NB4 (cell line): ENCODE measurements at regions not wholly inside any gene's neighbourhood (a gene's known extent, or its start where the extent isn't known, plus 50 kb on each side); places are given as distances from the start of the nearest gene placed in this dataset.

Experiments
- DNase-seq: peaks from one replicate; pipeline ENCODE4 v3.0.0; 2010; ENCODE audit warnings: low read depth
- H3K4me3 ChIP-seq: one replicate; pipeline ENCODE4 v1.5.1; 2011; ENCODE audit warnings: mild to moderate bottlenecking, low read depth, low read length, moderate library complexity
- MYC ChIP-seq: IDR thresholded peaks from 2 replicates; pipeline ENCODE4 v1.6.1; 2011; ENCODE audit warnings: low read depth, low read length
- POLR2A ChIP-seq: IDR thresholded peaks from 2 replicates; pipeline ENCODE4 v1.6.1; 2011; ENCODE audit warnings: mild to moderate bottlenecking; ENCODE audit not compliant: insufficient read length; ENCODE audit errors: extremely low read depth
- TF ChIP-seq, protein P1 (sequence below): IDR thresholded peaks from one replicate; pipeline ENCODE4 v1.5.1; 2012; ENCODE audit warnings: low read depth, low read length
- TF ChIP-seq, protein P2 (sequence below): IDR thresholded peaks from 2 replicates; pipeline ENCODE4 v1.6.1; 2011; ENCODE audit warnings: low read depth, low read length

DNA sequence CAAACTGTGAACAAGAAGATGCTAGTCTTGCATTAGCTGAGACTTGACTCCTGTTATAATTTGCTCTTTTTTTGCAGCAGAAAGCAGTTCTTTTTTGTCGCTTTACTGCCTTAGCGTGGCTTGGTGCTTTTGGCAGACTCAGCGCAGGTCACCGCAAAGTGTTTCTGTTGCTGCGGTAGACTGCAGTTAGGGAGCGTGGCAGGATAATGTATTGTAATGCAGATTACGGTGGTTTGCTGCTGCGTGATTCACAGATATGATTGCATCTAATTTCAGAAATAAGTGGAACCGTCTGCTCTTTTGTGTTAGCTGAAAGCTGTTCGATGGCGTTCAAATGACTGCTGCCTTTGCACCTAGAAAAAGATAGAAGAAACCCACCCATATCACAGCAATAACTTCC lies 131.6 kb upstream of the SATB2 start:
- no peak overlapping the region for H3K4me3 ChIP-seq
- no peak for DNase-seq
- no peak for TF ChIP-seq POLR2A
- TF ChIP-seq, protein P1, sequence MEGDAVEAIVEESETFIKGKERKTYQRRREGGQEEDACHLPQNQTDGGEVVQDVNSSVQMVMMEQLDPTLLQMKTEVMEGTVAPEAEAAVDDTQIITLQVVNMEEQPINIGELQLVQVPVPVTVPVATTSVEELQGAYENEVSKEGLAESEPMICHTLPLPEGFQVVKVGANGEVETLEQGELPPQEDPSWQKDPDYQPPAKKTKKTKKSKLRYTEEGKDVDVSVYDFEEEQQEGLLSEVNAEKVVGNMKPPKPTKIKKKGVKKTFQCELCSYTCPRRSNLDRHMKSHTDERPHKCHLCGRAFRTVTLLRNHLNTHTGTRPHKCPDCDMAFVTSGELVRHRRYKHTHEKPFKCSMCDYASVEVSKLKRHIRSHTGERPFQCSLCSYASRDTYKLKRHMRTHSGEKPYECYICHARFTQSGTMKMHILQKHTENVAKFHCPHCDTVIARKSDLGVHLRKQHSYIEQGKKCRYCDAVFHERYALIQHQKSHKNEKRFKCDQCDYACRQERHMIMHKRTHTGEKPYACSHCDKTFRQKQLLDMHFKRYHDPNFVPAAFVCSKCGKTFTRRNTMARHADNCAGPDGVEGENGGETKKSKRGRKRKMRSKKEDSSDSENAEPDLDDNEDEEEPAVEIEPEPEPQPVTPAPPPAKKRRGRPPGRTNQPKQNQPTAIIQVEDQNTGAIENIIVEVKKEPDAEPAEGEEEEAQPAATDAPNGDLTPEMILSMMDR, result no peak
- no peak for TF ChIP-seq MYC
- TF ChIP-seq, protein P2, sequence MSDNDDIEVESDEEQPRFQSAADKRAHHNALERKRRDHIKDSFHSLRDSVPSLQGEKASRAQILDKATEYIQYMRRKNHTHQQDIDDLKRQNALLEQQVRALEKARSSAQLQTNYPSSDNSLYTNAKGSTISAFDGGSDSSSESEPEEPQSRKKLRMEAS, result no peak

DNA sequence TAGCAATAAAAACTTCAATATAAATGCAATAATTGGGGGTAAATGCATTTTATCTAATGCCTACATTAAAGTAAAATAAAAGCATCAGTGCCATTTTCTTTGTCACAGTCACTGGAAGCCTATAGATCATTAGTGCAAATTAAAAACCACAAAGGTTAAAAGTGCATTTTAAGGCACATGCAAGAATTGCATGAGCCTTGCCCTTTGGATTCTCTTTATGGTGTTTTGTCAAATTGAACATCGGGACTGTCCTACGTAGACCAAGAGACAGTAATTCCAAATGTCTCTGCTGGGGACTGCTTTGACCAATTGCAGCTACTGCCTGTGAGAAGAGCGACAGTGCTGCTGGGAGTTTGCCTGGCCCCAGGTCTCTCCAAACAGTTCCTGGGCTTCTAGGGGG lies 130.3 kb upstream of the SATB2 start:
- H3K4me3 ChIP-seq, result no peak overlapping the region
- no peak for DNase-seq
- TF ChIP-seq, protein P1, result no peak
- TF ChIP-seq MYC (no peak), POLR2A (no peak)
- TF ChIP-seq, protein P2, result no peak

DNA sequence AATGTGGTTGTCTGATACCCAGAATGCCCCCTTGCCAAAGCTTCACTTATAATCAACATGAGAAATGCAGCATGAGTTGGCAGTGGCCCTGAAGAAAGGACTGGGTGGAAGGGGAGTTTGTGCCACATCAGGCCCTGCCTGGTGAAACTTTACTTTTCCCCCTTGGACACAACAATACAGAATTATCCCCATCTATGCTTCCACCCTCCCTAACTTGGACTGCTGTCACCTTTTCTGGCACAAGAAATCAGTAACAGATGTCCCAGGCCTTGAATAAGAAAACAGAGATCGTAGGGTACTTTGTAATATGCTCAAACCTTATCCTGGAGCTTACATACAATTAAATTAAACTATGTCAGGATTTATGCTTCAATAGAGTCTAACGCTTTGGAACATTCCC lies 128.9 kb upstream of the SATB2 start:
- no peak for DNase-seq
- TF ChIP-seq, protein P2, result no peak
- TF ChIP-seq MYC, result no peak
- TF ChIP-seq, protein P1, result no peak
- no peak for TF ChIP-seq POLR2A
- H3K4me3 ChIP-seq, result no peak overlapping the region

DNA sequence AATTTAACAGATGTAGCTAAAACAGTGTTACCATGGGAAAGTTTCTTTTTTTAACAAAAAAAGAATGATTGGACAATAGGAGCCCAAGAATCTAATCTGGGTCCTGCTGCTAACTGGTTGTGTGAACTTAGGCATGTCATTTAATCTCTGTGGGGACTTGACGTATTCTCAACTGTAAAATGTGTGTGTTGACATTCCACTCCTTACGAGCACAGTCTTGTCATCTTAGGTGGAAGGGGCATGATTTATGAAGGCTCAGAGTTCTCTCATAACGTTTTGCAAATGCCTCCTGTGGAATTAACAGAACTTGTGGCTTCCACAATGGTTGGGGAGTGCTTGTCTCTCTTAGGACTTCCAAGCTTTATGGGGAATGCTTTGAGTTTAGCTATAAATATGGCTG lies 125.9 kb upstream of the SATB2 start:
- TF ChIP-seq, protein P1, result no peak
- TF ChIP-seq MYC (no peak), POLR2A (no peak)
- TF ChIP-seq, protein P2, result no peak
- no peak for DNase-seq
- H3K4me3 ChIP-seq, result no peak overlapping the region

DNA sequence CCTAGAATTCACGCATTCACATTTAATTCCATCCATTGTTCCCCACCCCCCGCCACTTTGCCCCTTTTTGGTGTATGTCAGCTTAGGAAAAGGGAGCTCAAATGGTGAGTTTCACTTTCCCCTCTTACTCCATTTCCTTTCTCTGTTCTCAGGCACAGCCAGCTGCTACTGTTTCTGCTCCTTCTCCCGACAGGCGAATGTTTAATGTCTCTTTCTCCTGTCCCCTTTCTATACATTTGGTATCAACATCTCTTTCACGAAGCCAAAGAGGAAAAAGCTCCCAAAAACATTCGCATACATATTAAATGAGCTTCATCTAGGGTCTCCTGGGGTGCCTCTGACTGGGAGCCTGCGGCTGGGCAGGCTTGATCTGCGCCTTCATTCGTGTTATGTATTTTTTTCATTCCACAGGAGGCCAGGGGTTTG lies 124.2 kb upstream of the SATB2 start:
- TF ChIP-seq, protein P1, result no peak
- TF ChIP-seq POLR2A (no peak), MYC (no peak)
- TF ChIP-seq, protein P2, result no peak
- H3K4me3 ChIP-seq, result no peak overlapping the region

GRCh38 chr2:199581408-199581807 lies 123.7 kb upstream of the SATB2 start:
- DNase-seq, result no peak
- TF ChIP-seq, protein P1, result no peak
- no peak for TF ChIP-seq MYC
- TF ChIP-seq, protein P2, result no peak
- no peak for TF ChIP-seq POLR2A
- no peak overlapping the region for H3K4me3 ChIP-seq

More for the DNA sequence above, 124.2 kb upstream of the SATB2 start:
- no peak for DNase-seq
